ENCODE measurements at regions not wholly inside any gene's neighbourhood (a gene's known extent, or its start where the extent isn't known, plus 50 kb on each side); places are given as distances from the start of the nearest gene placed in this dataset.
"Not testable (repeated sequence)": the region's sequence is repeated elsewhere in the genome, so short reads cannot be mapped to it uniquely, and the experiment has no call there.

GRCh38 chr12:25868193-25868592 is 90.3 kb upstream of the RASSF8 start:
- no peak for DNase-seq (ENCODE audit: low spot score)

- DNase-seq (ENCODE audit: low spot score): no peak
Measured at GRCh38 chr12:25872137-25872536, 86.3 kb upstream of the RASSF8 start.

DNA sequence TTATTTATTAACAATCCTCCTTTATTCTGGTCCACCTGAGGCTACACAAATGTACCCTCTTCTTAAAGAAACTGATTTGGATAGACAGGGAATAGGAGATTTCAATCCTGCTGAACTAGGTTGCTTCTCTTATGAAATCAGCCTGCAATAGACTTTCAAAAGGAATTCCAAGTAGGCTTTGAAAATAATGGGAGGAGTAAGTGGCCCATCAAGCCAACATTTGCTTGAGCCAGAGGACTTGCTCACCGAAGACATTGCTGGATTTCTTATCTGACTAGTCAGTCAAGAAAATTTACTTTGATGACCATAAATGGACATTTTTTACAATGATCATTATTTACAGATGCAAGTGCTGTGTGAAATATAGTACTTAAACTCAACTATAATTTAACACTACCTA is 82.8 kb upstream of the RASSF8 start:
- no peak for DNase-seq (ENCODE audit: low spot score)

GRCh38 chr12:25876383-25877045 is 82.0 kb upstream of the RASSF8 start:
- no peak for DNase-seq (ENCODE audit: low spot score)

DNA sequence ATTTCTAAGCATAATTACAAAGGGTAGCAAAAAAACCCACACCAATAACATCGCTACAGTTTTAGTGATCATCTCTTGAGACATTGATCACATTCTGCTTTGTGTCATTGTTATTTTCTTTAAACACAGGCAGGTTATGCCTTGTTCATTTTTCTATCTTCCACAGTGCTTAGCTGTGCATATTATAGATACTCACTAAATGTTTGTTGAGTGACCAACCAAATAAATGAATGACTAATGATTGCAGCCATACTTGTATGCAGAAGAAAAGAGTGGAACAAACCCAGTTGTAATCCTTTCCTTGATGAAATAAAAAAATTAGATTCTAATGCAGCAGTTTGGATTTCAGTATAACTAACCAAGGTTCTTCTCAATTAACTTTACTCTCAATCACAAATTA is 81.0 kb upstream of the RASSF8 start:
- no peak for DNase-seq (ENCODE audit: low spot score)

GRCh38 chr12:25882266-25882665 is 76.2 kb upstream of the RASSF8 start:
- no peak for DNase-seq (ENCODE audit: low spot score)

DNA sequence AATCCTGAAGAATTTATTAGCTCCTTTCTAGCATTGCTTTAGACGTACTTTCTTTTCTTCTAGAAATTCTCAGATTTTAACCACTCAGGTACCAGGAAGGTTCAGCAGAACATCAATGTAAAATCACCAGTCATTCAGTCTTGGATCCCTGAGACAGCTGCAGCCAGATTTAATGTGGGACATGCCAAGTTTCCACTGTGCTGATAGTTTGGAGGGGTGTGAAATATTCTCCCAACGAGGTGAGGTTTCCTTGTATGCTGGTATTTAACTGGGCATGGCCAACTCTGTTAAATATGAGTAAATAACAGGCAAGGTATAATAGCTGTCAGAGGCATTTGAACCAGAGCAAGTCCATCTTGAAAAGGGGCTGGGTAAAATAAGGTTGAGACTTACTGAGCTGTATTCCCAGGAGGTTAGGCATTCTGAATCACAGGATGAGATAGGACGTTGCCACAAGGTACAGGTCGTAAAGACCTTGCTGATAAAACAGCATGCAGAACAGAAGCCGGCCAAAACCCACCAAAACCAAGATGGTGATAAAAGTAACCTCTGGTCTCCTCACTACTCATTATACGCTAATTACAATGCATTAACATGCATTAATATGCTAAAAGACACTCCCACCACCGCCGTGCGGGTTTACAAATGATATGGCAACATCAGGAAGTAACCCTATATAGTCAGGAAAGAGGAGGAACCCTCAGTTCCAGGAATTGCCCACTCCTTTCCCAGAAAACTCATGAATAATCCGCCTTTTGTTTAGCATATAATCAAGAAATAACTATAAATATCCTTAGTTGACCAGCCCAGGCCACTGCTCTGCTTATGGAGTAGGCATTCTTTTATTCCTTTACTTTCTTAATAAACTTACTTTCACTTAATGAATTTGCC is 75.2 kb upstream of the RASSF8 start:
- DNase-seq (ENCODE audit: low spot score): no peak

GRCh38 chr12:25884024-25884919 is 74.2 kb upstream of the RASSF8 start:
- no peak for DNase-seq (ENCODE audit: low spot score)

GRCh38 chr12:25884920-25885234 is 73.6 kb upstream of the RASSF8 start:
- no peak for DNase-seq (ENCODE audit: low spot score)

- no peak for DNase-seq (ENCODE audit: low spot score)
Measured at GRCh38 chr12:25886396-25886795, 72.1 kb upstream of the RASSF8 start.

GRCh38 chr12:25887367-25887766 is 71.1 kb upstream of the RASSF8 start:
- DNase-seq (ENCODE audit: low spot score): no peak

- no peak for DNase-seq (ENCODE audit: low spot score)
Measured at GRCh38 chr12:25889185-25889584, 69.3 kb upstream of the RASSF8 start.

DNA sequence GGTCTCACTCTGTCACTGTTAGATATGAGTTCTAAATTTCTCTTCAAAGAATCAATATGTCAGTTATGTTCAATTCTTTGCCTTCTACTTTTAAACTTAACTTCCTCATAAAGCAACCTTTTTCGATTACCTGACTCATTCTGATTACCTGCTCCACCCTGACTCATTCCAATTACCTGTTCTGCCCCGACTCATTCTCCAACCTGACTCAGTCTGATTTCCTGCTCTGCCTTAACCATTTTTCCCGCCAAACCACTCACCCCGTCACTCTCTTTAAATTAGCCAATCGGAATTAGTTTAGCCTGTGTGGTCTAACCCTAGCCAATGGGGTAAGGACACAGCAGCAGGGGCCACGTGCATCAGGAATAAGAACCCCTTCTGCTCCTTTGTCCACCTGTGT is 67.4 kb upstream of the RASSF8 start:
- not testable (repeated sequence) for DNase-seq (ENCODE audit: low spot score)

- DNase-seq (ENCODE audit: low spot score): no peak
Measured at GRCh38 chr12:25894759-25895158, 63.7 kb upstream of the RASSF8 start.

DNA sequence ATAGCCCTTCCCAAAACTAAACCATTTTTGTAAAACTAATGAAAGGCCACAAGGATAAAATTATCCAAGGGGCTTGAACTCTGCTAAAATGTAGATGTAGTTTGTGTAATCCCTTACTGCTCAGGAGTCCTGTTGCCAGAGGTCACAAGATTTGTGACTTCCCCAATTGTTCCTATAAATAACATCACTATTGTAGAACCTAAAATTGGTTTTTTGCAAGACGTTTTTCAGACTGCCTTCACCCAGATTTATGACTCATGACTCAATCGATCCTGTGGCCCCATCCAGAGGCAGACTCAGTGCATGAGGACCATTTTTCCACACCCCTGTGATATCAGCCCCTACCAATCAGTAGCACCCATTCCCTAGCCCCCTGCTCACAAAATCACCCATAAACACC is 61.5 kb upstream of the RASSF8 start:
- DNase-seq (ENCODE audit: low spot score): no peak

GRCh38 chr12:25903603-25904245 is 54.8 kb upstream of the RASSF8 start:
- DNase-seq (ENCODE audit: low spot score): no peak

GRCh38 chr12:25904442-25904841 is 54.0 kb upstream of the RASSF8 start:
- DNase-seq (ENCODE audit: low spot score): peak; percentile 14

- DNase-seq (ENCODE audit: low spot score): no peak
Measured at GRCh38 chr12:25906651-25907340, 51.7 kb upstream of the RASSF8 start.

Data from RKO (cell line).